Esophagus muscularis mucosa (tissue), 4 donors: ENCODE measurements at regions not wholly inside any gene's neighbourhood (a gene's known extent, or its start where the extent isn't known, plus 50 kb on each side); places are given as distances from the start of the nearest gene placed in this dataset.
"Not testable (repeated sequence)": the region's sequence is repeated elsewhere in the genome, so short reads cannot be mapped to it uniquely, and the experiment has no call there.

ENCODE experiments used
- DNase-seq: peaks from one replicate; pipeline ENCODE4 v3.0.0-alpha.2; 2017; ENCODE audit errors: extremely low spot score
- H3K27ac ChIP-seq, 4 donors: fragments of 200-600 bp; sonication (generic); replicated peaks in 1 of 4; 1 replicate in 3 of 4; 2 replicates in 1 of 4; pipeline ENCODE4 v1.5.1; 2016 to 2019; ENCODE audit warnings: mild to moderate bottlenecking in 1 of 4
- H3K27me3 ChIP-seq, 4 donors: fragments of 200-600 bp; sonication (generic); one replicate each; pipeline versions ENCODE4 v1.5.1 to v1.6.0; 2016 to 2019
- H3K36me3 ChIP-seq, 4 donors: fragments of 200-600 bp; sonication (generic); one replicate each; pipeline ENCODE4 v1.5.1; 2016 to 2019
- H3K4me1 ChIP-seq, 4 donors: fragments of 200-600 bp; sonication (generic); one replicate each; pipeline ENCODE4 v1.5.1; 2016 to 2019
- H3K4me3 ChIP-seq, 4 donors: fragments of 200-600 bp; sonication (generic); 1 replicate in 2 of 4; 2 replicates in 2 of 4; pipeline ENCODE4 v1.5.1; 2016 to 2019; ENCODE audit warnings: mild to moderate bottlenecking in 4 of 4, moderate library complexity in 1 of 4
- H3K9me3 ChIP-seq, 4 donors: fragments of 200-600 bp; sonication (generic); 1 replicate in 3 of 4; 2 replicates in 1 of 4; pipeline ENCODE4 v1.5.1; 2016 to 2019
- EP300 ChIP-seq: sonication (generic); formaldehyde crosslinking; IDR thresholded peaks from one replicate; pipeline ENCODE4 v1.6.1; 2017; ENCODE audit warnings: antibody characterized with exemption
- POLR2A ChIP-seq: fragments of 450-650 bp; IDR thresholded peaks from one replicate; pipeline ENCODE4 v1.6.1; 2017; ENCODE audit warnings: antibody characterized with exemption, moderate library complexity, mild to moderate bottlenecking, low read depth
- POLR2AphosphoS5 ChIP-seq, 2 donors: sonication (generic); formaldehyde crosslinking; IDR thresholded peaks; one replicate each; pipeline ENCODE4 v1.6.1; 2017; ENCODE audit warnings: antibody characterized with exemption in 2 of 2
- WGBS: methylation state at CpG from one replicate; pipeline ENCODE4 v1.1.5; 2018; 5-methylcytosine and 5-hydroxymethylcytosine counted together
- intact Hi-C: fragments of 100-400 bp; cut with DNase I; formaldehyde crosslinking; loops from one replicate; pipeline ENCODE4 v1.15.1; 2023
- TF ChIP-seq, protein P1 (sequence below), 3 experiments: fragments of 200-600 bp in 2 of 3; fragments of 450-650 bp in 1 of 3; sonication (generic) in 2 of 3; IDR thresholded peaks; one replicate each; pipeline ENCODE4 v1.5.1; 2017 to 2019; ENCODE audit warnings: antibody characterized with exemption in 3 of 3, mild to moderate bottlenecking in 2 of 3, moderate library complexity in 1 of 3

DNA sequence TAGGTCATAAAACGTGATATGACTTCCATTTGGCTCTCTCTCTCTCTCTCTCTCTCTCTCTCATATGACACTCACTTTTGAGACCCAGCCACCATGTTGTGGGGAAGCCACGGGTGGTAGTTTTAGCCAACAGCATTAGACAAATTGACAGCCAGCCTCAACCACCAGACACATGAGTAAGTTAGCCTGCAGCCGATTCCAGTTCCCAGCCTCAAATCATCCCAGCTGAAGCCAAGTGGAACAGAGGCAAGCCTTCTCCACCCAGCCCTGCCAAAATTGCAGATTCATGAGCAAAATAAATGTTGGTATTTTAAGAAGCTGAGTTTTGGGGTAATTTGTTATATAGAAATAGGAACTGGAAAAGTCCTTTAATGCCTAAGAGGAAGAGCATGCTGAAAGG, 98.0 kb upstream of the DNAH14 start:
- 80% methylated on average over 3 of the region's 3 CpGs for WGBS
- intact Hi-C loops, result no loop called here
- DNase-seq, result no peak
- TF ChIP-seq, protein P1, sequence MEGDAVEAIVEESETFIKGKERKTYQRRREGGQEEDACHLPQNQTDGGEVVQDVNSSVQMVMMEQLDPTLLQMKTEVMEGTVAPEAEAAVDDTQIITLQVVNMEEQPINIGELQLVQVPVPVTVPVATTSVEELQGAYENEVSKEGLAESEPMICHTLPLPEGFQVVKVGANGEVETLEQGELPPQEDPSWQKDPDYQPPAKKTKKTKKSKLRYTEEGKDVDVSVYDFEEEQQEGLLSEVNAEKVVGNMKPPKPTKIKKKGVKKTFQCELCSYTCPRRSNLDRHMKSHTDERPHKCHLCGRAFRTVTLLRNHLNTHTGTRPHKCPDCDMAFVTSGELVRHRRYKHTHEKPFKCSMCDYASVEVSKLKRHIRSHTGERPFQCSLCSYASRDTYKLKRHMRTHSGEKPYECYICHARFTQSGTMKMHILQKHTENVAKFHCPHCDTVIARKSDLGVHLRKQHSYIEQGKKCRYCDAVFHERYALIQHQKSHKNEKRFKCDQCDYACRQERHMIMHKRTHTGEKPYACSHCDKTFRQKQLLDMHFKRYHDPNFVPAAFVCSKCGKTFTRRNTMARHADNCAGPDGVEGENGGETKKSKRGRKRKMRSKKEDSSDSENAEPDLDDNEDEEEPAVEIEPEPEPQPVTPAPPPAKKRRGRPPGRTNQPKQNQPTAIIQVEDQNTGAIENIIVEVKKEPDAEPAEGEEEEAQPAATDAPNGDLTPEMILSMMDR (IDR thresholded peaks at IDR 0.05), result no peak
- Histone ChIP-seq H3K27me3 (no peaks in the 10 kb centered on the region), H3K4me3 (no peak overlapping the region), H3K36me3 (no peaks in the 10 kb centered on the region), H3K9me3 (peaks cover 0 to 17% (median 10%) of the 10 kb centered on the region in 4 donors), H3K27ac (no peak overlapping the region), H3K4me1 (no peaks in the 10 kb centered on the region)

GRCh38 chr1:224839648-224840300, 89.7 kb upstream of the DNAH14 start:
- DNase-seq, H3K4me3 ChIP-seq, H3K9me3 ChIP-seq, H3K4me1 ChIP-seq, H3K36me3 ChIP-seq, intact Hi-C loops, H3K27ac ChIP-seq, H3K27me3 ChIP-seq: not testable (repeated sequence)
- 82% methylated on average over 7 of the region's 7 CpGs for WGBS

- H3K27ac ChIP-seq, intact Hi-C loops, DNase-seq, H3K9me3 ChIP-seq, H3K4me1 ChIP-seq, H3K4me3 ChIP-seq, H3K27me3 ChIP-seq, H3K36me3 ChIP-seq: not testable (repeated sequence)
- WGBS, result 57% methylated on average over 2 of the region's 2 CpGs
Measured at GRCh38 chr1:224841803-224842202, 87.7 kb upstream of the DNAH14 start.

DNA sequence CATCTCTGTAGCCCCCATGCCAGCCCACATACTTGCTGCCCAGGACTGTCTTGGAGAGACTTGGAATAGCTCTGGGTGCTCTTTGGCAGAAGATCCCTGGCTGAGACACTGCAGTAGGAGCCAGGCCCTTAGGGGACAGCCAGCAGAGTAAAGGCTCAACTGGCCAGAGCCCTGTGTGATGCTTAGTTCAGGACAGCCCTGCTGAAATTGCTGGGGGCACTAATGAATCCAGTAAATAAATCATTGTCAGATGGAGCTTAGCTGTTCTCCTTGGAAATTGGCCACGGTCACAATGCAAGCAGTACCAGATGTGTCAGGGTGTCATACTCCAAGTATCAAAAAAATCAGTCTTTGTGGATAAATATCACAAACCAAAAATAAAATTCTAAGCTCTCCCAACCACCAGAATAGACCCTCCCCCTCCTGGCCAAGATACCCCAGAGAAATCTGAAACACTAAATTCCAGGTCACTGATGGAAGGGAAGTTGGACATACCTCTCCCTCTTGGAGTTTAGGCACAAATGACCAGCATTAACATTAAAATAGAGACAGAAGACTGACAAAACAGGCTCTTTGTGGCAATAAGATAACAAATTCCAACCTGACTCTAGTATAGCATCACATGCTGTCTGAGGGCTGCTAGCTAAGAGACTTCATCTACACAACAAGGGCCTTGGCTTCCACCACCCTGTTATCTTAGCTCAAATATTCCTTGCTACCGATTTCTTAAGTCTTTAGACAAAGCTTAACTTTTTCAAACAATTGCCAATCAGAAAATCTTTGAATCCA, 83.2 kb upstream of the DNAH14 start:
- WGBS, result 75% methylated on average over 2 of the region's 2 CpGs
- H3K27ac ChIP-seq, result no peak overlapping the region
- no peak for TF ChIP-seq EP300
- TF ChIP-seq POLR2A, result no peak
- TF ChIP-seq, protein P1 (IDR thresholded peaks at IDR 0.05), result no peak
- no peak for TF ChIP-seq POLR2AphosphoS5 (IDR thresholded peaks at IDR 0.05)
- intact Hi-C loops, result no loop called here
- no peak for DNase-seq
- H3K4me1 ChIP-seq, result no peaks in the 10 kb centered on the region
- H3K9me3 ChIP-seq, result peaks cover 0 to 7% (median 6%) of the 10 kb centered on the region in 4 donors
- no peaks in the 10 kb centered on the region for H3K36me3 ChIP-seq
- no peak overlapping the region for H3K4me3 ChIP-seq
- no peaks in the 10 kb centered on the region for H3K27me3 ChIP-seq

DNA sequence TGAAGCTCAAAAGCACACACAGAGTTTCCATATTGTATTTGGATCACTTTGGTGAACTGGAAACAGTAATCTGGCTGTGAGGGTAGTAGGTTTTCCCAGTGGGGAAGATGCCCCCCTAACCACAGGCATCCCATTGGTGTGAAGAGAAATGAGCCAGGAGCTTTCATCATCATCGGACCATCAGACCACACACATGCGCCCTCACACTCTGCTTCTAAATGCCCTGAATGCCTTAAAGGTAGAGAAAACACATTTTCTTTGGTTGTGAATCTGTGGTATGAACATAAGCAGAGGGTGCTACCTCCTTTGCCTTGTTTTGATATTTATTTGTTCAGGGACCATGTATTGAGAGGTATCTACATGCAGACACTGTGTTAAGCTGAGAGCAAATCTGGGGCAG, 79.0 kb upstream of the DNAH14 start:
- 100% methylated on average over 2 of the region's 2 CpGs for WGBS
- TF ChIP-seq, protein P1 (IDR thresholded peaks at IDR 0.05), result no peak
- TF ChIP-seq POLR2A (no peak), POLR2AphosphoS5 (IDR thresholded peaks at IDR 0.05) (no peak), EP300 (no peak)
- no peaks in the 10 kb centered on the region for H3K27me3 ChIP-seq
- no peak for DNase-seq
- H3K4me3 ChIP-seq, result no peak overlapping the region
- intact Hi-C loops, result loop anchor here (2.0 kb wide), 1 partner anchor 338 kb away; no protein-coding TSS in a partner anchor
- H3K4me1 ChIP-seq, result no peaks in the 10 kb centered on the region
- no peaks in the 10 kb centered on the region for H3K9me3 ChIP-seq
- H3K27ac ChIP-seq, result no peak overlapping the region
- H3K36me3 ChIP-seq, result no peaks in the 10 kb centered on the region
